HG02759 (cell line): ENCODE measurements at regions not wholly inside any gene's neighbourhood (a gene's known extent, or its start where the extent isn't known, plus 50 kb on each side); places are given as distances from the start of the nearest gene placed in this dataset.

Source experiments
- ATAC-seq: cut with Tn5 transposase; IDR thresholded peaks from one replicate; pipeline ENCODE4 v1.9.1; 2021; ENCODE audit warnings: mild to moderate bottlenecking, moderate library complexity; ENCODE audit not compliant: unreplicated experiment

- no peak for ATAC-seq
Measured at GRCh38 chr4:19728773-19729172, 522.9 kb upstream of the SLIT2 start.

GRCh38 chr4:19727141-19727540 is 524.6 kb upstream of the SLIT2 start:
- no peak for ATAC-seq

GRCh38 chr4:19725130-19725529 is 526.6 kb upstream of the SLIT2 start:
- ATAC-seq, result no peak

DNA sequence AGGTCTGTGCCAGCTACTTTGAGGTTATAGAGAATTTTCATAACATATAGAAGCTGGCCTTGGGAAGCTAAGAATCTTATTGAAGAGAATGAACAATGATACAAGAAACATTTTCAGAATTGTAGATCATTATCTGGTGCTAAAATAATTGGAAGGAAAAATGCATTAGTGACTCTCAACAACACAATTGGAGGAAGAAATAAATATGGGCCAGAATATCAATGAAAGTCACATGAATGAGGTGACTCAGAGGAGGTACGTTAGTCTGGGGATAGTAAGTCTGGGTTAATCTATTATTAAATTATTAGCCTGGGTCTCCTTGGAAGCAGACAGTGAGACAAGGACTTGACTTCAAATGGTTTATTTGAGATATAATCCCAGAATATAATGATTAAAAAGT is 529.3 kb upstream of the SLIT2 start:
- no peak for ATAC-seq

GRCh38 chr4:19721587-19721986 is 530.1 kb upstream of the SLIT2 start:
- no peak for ATAC-seq

- no peak for ATAC-seq
Measured at GRCh38 chr4:19720610-19721009, 531.1 kb upstream of the SLIT2 start.

DNA sequence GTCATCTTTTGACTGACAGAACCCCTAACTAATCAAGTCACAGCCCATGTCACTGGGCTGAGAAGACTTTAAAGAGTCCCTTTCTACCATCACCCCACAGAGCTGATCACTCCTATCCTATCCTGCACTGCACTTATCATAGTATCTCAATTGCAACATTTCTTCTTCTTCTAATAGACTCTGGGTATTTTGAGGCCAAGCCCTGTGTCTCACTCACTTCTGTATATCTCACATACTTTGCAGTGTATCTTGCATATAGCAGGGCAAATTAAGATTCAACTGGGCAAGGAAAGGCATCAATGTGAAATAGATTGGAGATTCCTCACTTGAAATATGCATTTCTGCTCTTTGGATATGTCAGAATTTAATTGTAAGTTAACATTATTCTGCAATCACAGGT is 531.5 kb upstream of the SLIT2 start:
- no peak for ATAC-seq

- no peak for ATAC-seq
Measured at GRCh38 chr4:19711871-19712270, 539.8 kb upstream of the SLIT2 start.

- no peak for ATAC-seq
Measured at GRCh38 chr4:19707876-19708275, 543.8 kb upstream of the SLIT2 start.

DNA sequence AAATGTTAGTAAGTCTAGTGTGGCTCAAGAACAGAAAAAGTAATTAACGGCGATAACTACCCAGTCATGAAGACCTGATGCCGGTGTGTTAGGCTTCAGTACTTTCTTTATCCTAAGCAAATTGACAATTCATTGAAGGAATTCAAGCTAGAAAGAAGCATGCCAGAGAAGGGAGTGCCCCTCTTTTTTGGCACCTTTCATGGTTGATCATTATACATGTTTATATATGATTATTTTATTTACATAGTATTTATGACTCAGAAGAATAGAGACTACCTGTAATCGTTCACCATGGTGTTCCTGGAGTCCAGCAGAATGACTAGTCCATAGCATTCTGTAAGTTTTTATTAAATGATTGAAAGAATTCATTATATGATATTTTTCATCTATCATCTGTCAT is 548.3 kb upstream of the SLIT2 start:
- no peak for ATAC-seq

GRCh38 chr4:19700992-19701391 is 550.7 kb upstream of the SLIT2 start:
- no peak for ATAC-seq

DNA sequence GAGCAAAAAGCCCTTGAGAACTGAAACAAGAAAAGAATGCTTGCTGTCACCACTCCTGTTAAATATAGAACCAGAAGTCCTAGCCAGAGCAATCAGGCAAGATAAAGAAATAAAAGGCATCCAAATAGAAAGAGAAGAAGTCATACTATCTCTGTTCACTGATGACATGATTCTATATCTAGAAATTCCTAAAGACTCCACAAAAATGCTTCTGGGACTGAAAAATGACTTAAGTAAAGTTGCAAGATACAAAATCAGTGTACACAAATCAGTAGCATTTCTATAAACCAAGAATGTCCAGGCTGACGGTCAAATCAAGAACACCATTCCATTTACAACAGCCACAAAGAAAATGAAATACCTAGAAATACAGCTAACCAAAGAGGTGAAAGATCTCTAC is 552.7 kb upstream of the SLIT2 start:
- no peak for ATAC-seq

GRCh38 chr4:19694812-19695211 is 556.9 kb upstream of the SLIT2 start:
- no peak for ATAC-seq

- no peak for ATAC-seq
Measured at GRCh38 chr4:19693936-19694570, 557.7 kb upstream of the SLIT2 start.

- ATAC-seq, result no peak
Measured at GRCh38 chr4:19689511-19689910, 562.2 kb upstream of the SLIT2 start.

DNA sequence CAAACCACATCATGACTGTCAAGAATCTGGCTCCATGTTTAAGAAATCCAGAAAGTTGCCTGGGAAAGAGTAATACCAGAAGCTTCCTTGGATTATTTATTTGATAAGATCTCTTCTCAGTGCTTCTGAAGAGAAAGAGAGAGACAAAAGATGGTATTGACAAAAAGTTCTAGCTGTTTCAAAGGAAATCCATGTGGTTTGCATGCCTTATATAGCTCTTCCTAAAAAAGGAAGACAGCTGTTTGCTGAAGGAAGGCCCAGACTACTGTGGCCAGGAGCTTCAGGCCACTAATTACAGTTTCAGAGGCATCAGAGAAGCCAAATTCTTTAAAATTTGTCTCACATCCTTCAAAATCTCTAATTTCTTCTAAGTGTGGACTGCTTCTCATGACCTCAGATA is 565.2 kb upstream of the SLIT2 start:
- ATAC-seq, result no peak

DNA sequence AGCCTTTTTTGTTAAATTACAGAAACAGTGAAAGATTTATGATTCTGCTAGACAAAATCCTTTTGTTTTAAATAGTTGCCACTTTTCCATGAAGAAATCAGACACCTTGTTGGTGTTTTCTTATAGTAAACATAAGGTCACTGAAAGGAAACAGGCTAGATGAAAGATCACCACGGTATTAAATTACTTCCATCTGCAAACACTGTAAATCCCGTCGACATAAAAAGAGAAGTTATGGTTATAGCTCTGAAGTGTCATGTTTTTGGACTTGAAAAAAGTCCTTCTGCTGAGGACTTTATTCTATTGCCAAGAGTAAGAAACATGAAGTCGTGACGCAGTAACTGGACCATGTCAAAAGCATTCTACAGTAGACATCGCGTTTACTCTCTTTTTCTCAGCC is 567.6 kb upstream of the SLIT2 start:
- ATAC-seq, result no peak

DNA sequence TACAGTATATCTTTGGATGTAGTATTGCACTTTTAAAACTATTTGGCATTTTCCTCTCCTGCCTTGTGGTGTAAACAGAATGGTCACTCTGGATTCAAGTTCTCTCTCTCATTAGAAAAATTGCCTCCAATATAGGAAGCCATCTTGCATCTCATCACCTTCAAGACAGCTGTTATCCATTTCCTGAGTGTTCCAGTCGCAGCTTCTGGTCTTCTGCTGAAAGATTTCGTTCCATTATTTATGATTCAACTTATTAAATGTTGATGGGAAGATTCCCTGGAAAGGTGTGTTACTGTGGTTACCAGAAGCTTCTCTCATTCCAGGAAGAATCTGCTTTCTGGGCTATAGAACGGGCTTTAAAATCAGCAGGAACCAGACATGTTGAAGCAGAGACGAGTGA is 568.3 kb upstream of the SLIT2 start:
- ATAC-seq, result no peak

- no peak for ATAC-seq
Measured at GRCh38 chr4:19677211-19677610, 574.5 kb upstream of the SLIT2 start.

DNA sequence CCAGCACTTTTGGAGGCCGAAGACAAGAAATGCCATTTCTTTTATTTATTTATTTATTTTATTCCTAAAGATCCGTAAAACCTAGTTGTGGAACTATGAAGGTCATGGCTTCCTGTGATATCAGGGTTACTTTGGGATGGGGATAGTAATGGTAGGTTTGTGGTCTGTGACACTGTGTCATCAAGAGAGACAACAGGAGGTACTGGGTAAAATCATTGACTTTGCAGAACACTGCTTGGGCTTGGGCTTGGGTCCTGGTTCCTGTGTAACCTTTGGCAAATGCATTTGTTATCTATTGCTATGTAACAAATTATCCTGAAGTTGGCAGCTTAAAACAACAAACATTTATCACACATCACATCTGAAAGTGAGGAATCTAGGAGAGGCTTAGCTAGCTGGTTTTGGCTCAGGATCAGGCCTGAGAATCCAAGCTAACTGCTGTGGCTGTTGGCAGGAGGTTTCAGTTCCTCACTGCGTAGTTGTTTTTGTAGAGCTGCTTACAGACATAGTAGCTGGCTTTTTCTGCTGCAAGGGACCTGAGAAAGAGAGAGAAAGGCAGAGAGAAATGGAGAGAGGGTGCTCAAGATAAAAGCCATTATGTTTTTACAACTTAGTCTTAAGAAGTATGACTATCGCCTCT is 576.4 kb upstream of the SLIT2 start:
- ATAC-seq, result no peak

DNA sequence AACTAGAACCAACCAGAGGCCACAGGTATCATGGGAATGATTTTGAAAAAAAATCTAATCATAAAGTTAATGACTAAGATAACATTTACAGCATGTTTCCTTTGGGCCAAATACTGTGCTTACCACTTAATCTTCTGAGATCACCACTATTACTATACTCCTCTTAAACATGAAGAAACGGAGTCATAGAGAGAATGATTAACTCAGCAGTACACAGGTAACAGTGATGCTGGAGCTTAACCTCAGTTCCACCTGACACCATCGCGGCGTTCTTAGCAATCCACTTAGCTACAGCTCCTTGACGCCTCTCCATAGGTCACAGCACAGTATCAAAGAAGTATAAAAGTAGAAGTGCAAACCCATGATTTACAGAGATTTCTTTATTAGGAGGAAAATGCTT is 592.6 kb upstream of the SLIT2 start:
- no peak for ATAC-seq

- ATAC-seq, result no peak
Measured at GRCh38 chr4:19657856-19658255, 593.8 kb upstream of the SLIT2 start.

DNA sequence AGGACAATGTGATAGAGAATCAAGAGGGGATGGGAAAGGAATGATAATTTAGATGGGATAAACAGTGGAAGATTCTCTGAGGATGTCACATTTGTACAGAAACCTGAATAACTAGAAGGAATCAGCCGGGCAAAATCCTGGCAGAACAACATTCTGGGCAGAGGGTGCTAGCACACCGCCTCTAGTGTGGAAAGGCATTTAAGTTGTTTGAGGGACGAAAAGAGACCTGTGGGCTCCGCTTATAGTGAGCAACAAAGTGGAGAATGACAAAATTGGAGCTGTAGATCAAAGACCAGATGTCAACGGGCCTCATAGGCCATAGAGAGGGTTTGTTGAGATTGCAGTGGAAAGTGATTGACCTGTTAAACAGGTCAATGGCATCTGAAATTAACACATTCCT is 596.0 kb upstream of the SLIT2 start:
- no peak for ATAC-seq
